HG03460 (cell line): ENCODE measurements at regions not wholly inside any gene's neighbourhood (a gene's known extent, or its start where the extent isn't known, plus 50 kb on each side); places are given as distances from the start of the nearest gene placed in this dataset.

ENCODE experiments used
- ATAC-seq: cut with Tn5 transposase; IDR thresholded peaks from one replicate; pipeline ENCODE4 v1.9.1; 2021; ENCODE audit not compliant: unreplicated experiment

GRCh38 chr20:60659240-60659639 is 592.8 kb upstream of the CDH4 start:
- no peak for ATAC-seq

GRCh38 chr20:60662307-60662706 is 589.8 kb upstream of the CDH4 start:
- no peak for ATAC-seq

GRCh38 chr20:60664106-60664505 is 588.0 kb upstream of the CDH4 start:
- ATAC-seq, result no peak

GRCh38 chr20:60667641-60668040 is 584.4 kb upstream of the CDH4 start:
- no peak for ATAC-seq

GRCh38 chr20:60669211-60669610 is 582.9 kb upstream of the CDH4 start:
- no peak for ATAC-seq

- no peak for ATAC-seq
Measured at GRCh38 chr20:60676011-60676410, 576.0 kb upstream of the CDH4 start.

- no peak for ATAC-seq
Measured at GRCh38 chr20:60677819-60678218, 574.2 kb upstream of the CDH4 start.

GRCh38 chr20:60680554-60680953 is 571.5 kb upstream of the CDH4 start:
- ATAC-seq, result no peak

- ATAC-seq, result no peak
Measured at GRCh38 chr20:60687213-60687612, 564.8 kb upstream of the CDH4 start.

GRCh38 chr20:60690771-60691170 is 561.3 kb upstream of the CDH4 start:
- ATAC-seq, result no peak

GRCh38 chr20:60691966-60692615 is 560.0 kb upstream of the CDH4 start:
- ATAC-seq, result no peak

GRCh38 chr20:60693496-60694133 is 558.4 kb upstream of the CDH4 start:
- ATAC-seq, result no peak

- no peak for ATAC-seq
Measured at GRCh38 chr20:60694763-60695162, 557.3 kb upstream of the CDH4 start.

GRCh38 chr20:60695226-60696000 is 556.6 kb upstream of the CDH4 start:
- ATAC-seq, result no peak

GRCh38 chr20:60697252-60697651 is 554.8 kb upstream of the CDH4 start:
- ATAC-seq, result no peak

- ATAC-seq, result no peak
Measured at GRCh38 chr20:60700728-60701127, 551.3 kb upstream of the CDH4 start.

- no peak for ATAC-seq
Measured at GRCh38 chr20:60704147-60704546, 547.9 kb upstream of the CDH4 start.

- ATAC-seq, result no peak
Measured at GRCh38 chr20:60713396-60713795, 538.7 kb upstream of the CDH4 start.

GRCh38 chr20:60715172-60715571 is 536.9 kb upstream of the CDH4 start:
- ATAC-seq, result no peak

GRCh38 chr20:60718743-60719480 is 533.1 kb upstream of the CDH4 start:
- ATAC-seq, result no peak

GRCh38 chr20:60725311-60725906 is 526.7 kb upstream of the CDH4 start:
- ATAC-seq, result no peak
